NB4 (cell line): ENCODE measurements at regions not wholly inside any gene's neighbourhood (a gene's known extent, or its start where the extent isn't known, plus 50 kb on each side); places are given as distances from the start of the nearest gene placed in this dataset.
"Not testable (repeated sequence)": the region's sequence is repeated elsewhere in the genome, so short reads cannot be mapped to it uniquely, and the experiment has no call there.

ENCODE experiments used
- DNase-seq: peaks from one replicate; pipeline ENCODE4 v3.0.0; 2010; ENCODE audit warnings: low read depth
- H3K4me3 ChIP-seq: one replicate; pipeline ENCODE4 v1.5.1; 2011; ENCODE audit warnings: mild to moderate bottlenecking, low read depth, low read length, moderate library complexity
- CTCF ChIP-seq: IDR thresholded peaks from one replicate; pipeline ENCODE4 v1.5.1; 2012; ENCODE audit warnings: low read depth, low read length
- MAX ChIP-seq: IDR thresholded peaks from 2 replicates; pipeline ENCODE4 v1.6.1; 2011; ENCODE audit warnings: low read depth, low read length
- MYC ChIP-seq: IDR thresholded peaks from 2 replicates; pipeline ENCODE4 v1.6.1; 2011; ENCODE audit warnings: low read depth, low read length
- POLR2A ChIP-seq: IDR thresholded peaks from 2 replicates; pipeline ENCODE4 v1.6.1; 2011; ENCODE audit warnings: mild to moderate bottlenecking; ENCODE audit not compliant: insufficient read length; ENCODE audit errors: extremely low read depth

- TF ChIP-seq MAX (no peak), POLR2A (no peak), CTCF (no peak), MYC (no peak)
- DNase-seq = no peak
These were observed 81.0 kb upstream of the LRFN2 start for GRCh38 chr6:40668203-40668602.

GRCh38 chr6:40666530-40666929 is 79.4 kb upstream of the LRFN2 start:
- TF ChIP-seq POLR2A = no peak
- no peak for TF ChIP-seq MAX
- no peak for TF ChIP-seq CTCF
- TF ChIP-seq MYC = no peak
- DNase-seq = no peak
- no peak overlapping the region for H3K4me3 ChIP-seq

More at GRCh38 chr6:40668203-40668602, 81.0 kb upstream of the LRFN2 start:
- H3K4me3 ChIP-seq = no peak overlapping the region

- H3K4me3 ChIP-seq = no peak overlapping the region
- DNase-seq = no peak
- no peak for TF ChIP-seq CTCF
- TF ChIP-seq MAX = no peak
- TF ChIP-seq POLR2A = no peak
- TF ChIP-seq MYC = no peak
These were observed 74.6 kb upstream of the LRFN2 start for GRCh38 chr6:40661726-40662125.

- not testable (repeated sequence) for H3K4me3 ChIP-seq, DNase-seq
These were observed 69.6 kb upstream of the LRFN2 start for GRCh38 chr6:40656772-40657171.

GRCh38 chr6:40654828-40655227 is 67.7 kb upstream of the LRFN2 start:
- DNase-seq = no peak
- no peak overlapping the region for H3K4me3 ChIP-seq
- TF ChIP-seq CTCF (no peak), POLR2A (no peak), MAX (no peak), MYC (no peak)

- DNase-seq = no peak
- no peak overlapping the region for H3K4me3 ChIP-seq
- TF ChIP-seq MYC (no peak), CTCF (no peak)
These were observed 57.9 kb upstream of the LRFN2 start for GRCh38 chr6:40645043-40645442.

GRCh38 chr6:40642837-40643236 is 55.7 kb upstream of the LRFN2 start:
- H3K4me3 ChIP-seq = no peak overlapping the region
- TF ChIP-seq CTCF = no peak
- TF ChIP-seq MAX = no peak
- TF ChIP-seq MYC = no peak
- no peak for TF ChIP-seq POLR2A
- DNase-seq = no peak
